DOHH2 (cell line): ENCODE measurements at regions not wholly inside any gene's neighbourhood (a gene's known extent, or its start where the extent isn't known, plus 50 kb on each side); places are given as distances from the start of the nearest gene placed in this dataset.

ENCODE experiments used
- CTCF ChIP-seq: fragments of 200-600 bp; sonication (generic); IDR thresholded peaks from one replicate; pipeline ENCODE4 v1.5.1; 2014; ENCODE audit warnings: antibody characterized with exemption, mild to moderate bottlenecking, low read depth, low read length; ENCODE audit not compliant: poor library complexity, severe bottlenecking
- EZH2phosphoT487 ChIP-seq: fragments of 200-600 bp; sonication (generic); IDR thresholded peaks from 2 replicates; pipeline ENCODE4 v1.6.1; 2017; ENCODE audit warnings: borderline replicate concordance, mild to moderate bottlenecking, antibody characterized with exemption, low read length, moderate library complexity, mixed read lengths

GRCh38 chr2:16082276-16082675 is 141.9 kb downstream of the MYCN start:
- TF ChIP-seq CTCF = no peak
- TF ChIP-seq EZH2phosphoT487 = no peak
